ENCODE measurements at regions not wholly inside any gene's neighbourhood (a gene's known extent, or its start where the extent isn't known, plus 50 kb on each side); places are given as distances from the start of the nearest gene placed in this dataset.
A peak's percentile ranks its signal among the peaks of the same experiment; 100 is the strongest.

- H3K4me2 ChIP-seq (ENCODE audit: low read length, poor library complexity, severe bottlenecking), result no peak overlapping the region
- no peak overlapping the region for H3K9ac ChIP-seq (ENCODE audit: low read length)
- H3K23ac ChIP-seq (ENCODE audit: low read length in 2 of 2), result no peak overlapping the region
- H3K36me3 ChIP-seq (ENCODE audit: control insufficient read depth in 1 of 2, insufficient read depth in 2 of 2, low read depth in 1 of 2, low read length in 2 of 2), result no peaks in the 10 kb centered on the region
- no peak overlapping the region for H2BK120ac ChIP-seq (ENCODE audit: low read depth, low read length)
- H4K8ac ChIP-seq (ENCODE audit: low read length), result no peak overlapping the region
- no peak overlapping the region for H4K91ac ChIP-seq (ENCODE audit: low read length)
- H2BK5ac ChIP-seq (ENCODE audit: low read depth, low read length, poor library complexity, severe bottlenecking), result no peak overlapping the region
- no peaks in the 10 kb centered on the region for H3K79me1 ChIP-seq (replicated peaks; ENCODE audit: low read length, poor library complexity, severe bottlenecking)
- H2BK15ac ChIP-seq (ENCODE audit: low read depth, poor library complexity, severe bottlenecking), result no peak overlapping the region
- no peak overlapping the region for H3K18ac ChIP-seq (ENCODE audit: low read depth in 1 of 2, low read length in 2 of 2)
- no peak overlapping the region for H3K4ac ChIP-seq (ENCODE audit: low read depth in 1 of 2, low read length in 2 of 2)
- no peak overlapping the region for H3K4me3 ChIP-seq (ENCODE audit: insufficient read depth in 1 of 2, low read depth in 1 of 2, low read length in 2 of 2)
- 95% methylated on average over 2 of the region's 2 CpGs for WGBS
- no peak for DNase-seq
- H3K27me3 ChIP-seq (ENCODE audit: control insufficient read depth in 1 of 2, insufficient read depth in 1 of 2, low read length in 2 of 2), result no peaks in the 10 kb centered on the region
- no peaks in the 10 kb centered on the region for H3K9me3 ChIP-seq (ENCODE audit: control insufficient read depth, low read length)
- no peak overlapping the region for H2AFZ ChIP-seq (ENCODE audit: low read depth, low read length)
- H3K27ac ChIP-seq (ENCODE audit: low read length, poor library complexity, severe bottlenecking), result no peak overlapping the region
- H2AK5ac ChIP-seq (ENCODE audit: low read length, severe bottlenecking), result no peak overlapping the region
- no peak overlapping the region for H2BK12ac ChIP-seq (ENCODE audit: low read length in 2 of 2)
- no peak overlapping the region for H3K14ac ChIP-seq (ENCODE audit: low read length in 2 of 2)
- no peaks in the 10 kb centered on the region for H3K4me1 ChIP-seq (ENCODE audit: control insufficient read depth, insufficient read depth, low read depth, low read length)
These were observed 307.1 kb upstream of the PIK3C3 start for GRCh38 chr18:41647914-41648313.

GRCh38 chr18:41646915-41647620 lies 308.0 kb upstream of the PIK3C3 start:
- H3K23ac ChIP-seq (ENCODE audit: low read length in 2 of 2), result no peak overlapping the region
- H2BK12ac ChIP-seq (ENCODE audit: low read length in 2 of 2), result no peak overlapping the region
- no peak overlapping the region for H3K27ac ChIP-seq (ENCODE audit: low read length, poor library complexity, severe bottlenecking)
- H2BK5ac ChIP-seq (ENCODE audit: low read depth, low read length, poor library complexity, severe bottlenecking), result no peak overlapping the region
- no peak overlapping the region for H3K4me2 ChIP-seq (ENCODE audit: low read length, poor library complexity, severe bottlenecking)
- H4K8ac ChIP-seq (ENCODE audit: low read length), result no peak overlapping the region
- H3K4me3 ChIP-seq (ENCODE audit: insufficient read depth in 1 of 2, low read depth in 1 of 2, low read length in 2 of 2), result no peak overlapping the region
- no peak overlapping the region for H2AFZ ChIP-seq (ENCODE audit: low read depth, low read length)
- H3K36me3 ChIP-seq (ENCODE audit: control insufficient read depth in 1 of 2, insufficient read depth in 2 of 2, low read depth in 1 of 2, low read length in 2 of 2), result no peaks in the 10 kb centered on the region
- H2BK15ac ChIP-seq (ENCODE audit: low read depth, poor library complexity, severe bottlenecking), result no peak overlapping the region
- no peaks in the 10 kb centered on the region for H3K9me3 ChIP-seq (ENCODE audit: control insufficient read depth, low read length)
- H3K18ac ChIP-seq (ENCODE audit: low read depth in 1 of 2, low read length in 2 of 2), result peak overlapping the region in 1 of 2 experiments; percentile 66
- H3K9ac ChIP-seq (ENCODE audit: low read length), result no peak overlapping the region
- H3K79me1 ChIP-seq (replicated peaks; ENCODE audit: low read length, poor library complexity, severe bottlenecking), result no peaks in the 10 kb centered on the region
- no peak overlapping the region for H4K91ac ChIP-seq (ENCODE audit: low read length)
- H3K4me1 ChIP-seq (ENCODE audit: control insufficient read depth, insufficient read depth, low read depth, low read length), result no peaks in the 10 kb centered on the region
- no peak overlapping the region for H2BK120ac ChIP-seq (ENCODE audit: low read depth, low read length)
- H3K4ac ChIP-seq (ENCODE audit: low read depth in 1 of 2, low read length in 2 of 2), result no peak overlapping the region
- no peak overlapping the region for H3K14ac ChIP-seq (ENCODE audit: low read length in 2 of 2)
- no peak overlapping the region for H2AK5ac ChIP-seq (ENCODE audit: low read length, severe bottlenecking)
- H3K27me3 ChIP-seq (ENCODE audit: control insufficient read depth in 1 of 2, insufficient read depth in 1 of 2, low read length in 2 of 2), result no peaks in the 10 kb centered on the region
- WGBS, result 76% methylated on average over 8 of the region's 11 CpGs
- peak; percentile 16 for DNase-seq

- no peaks in the 10 kb centered on the region for H3K27me3 ChIP-seq (ENCODE audit: control insufficient read depth in 1 of 2, insufficient read depth in 1 of 2, low read length in 2 of 2)
- H3K23ac ChIP-seq (ENCODE audit: low read length in 2 of 2), result no peak overlapping the region
- no peaks in the 10 kb centered on the region for H3K9me3 ChIP-seq (ENCODE audit: control insufficient read depth, low read length)
- no peak overlapping the region for H3K4me2 ChIP-seq (ENCODE audit: low read length, poor library complexity, severe bottlenecking)
- H3K36me3 ChIP-seq (ENCODE audit: control insufficient read depth in 1 of 2, insufficient read depth in 2 of 2, low read depth in 1 of 2, low read length in 2 of 2), result no peaks in the 10 kb centered on the region
- no peak overlapping the region for H3K27ac ChIP-seq (ENCODE audit: low read length, poor library complexity, severe bottlenecking)
- no peak overlapping the region for H4K8ac ChIP-seq (ENCODE audit: low read length)
- H3K18ac ChIP-seq (ENCODE audit: low read depth in 1 of 2, low read length in 2 of 2), result no peak overlapping the region
- WGBS, result 80% methylated on average over 1 of the region's 1 CpG
- H3K4me1 ChIP-seq (ENCODE audit: control insufficient read depth, insufficient read depth, low read depth, low read length), result no peaks in the 10 kb centered on the region
- no peak overlapping the region for H2BK15ac ChIP-seq (ENCODE audit: low read depth, poor library complexity, severe bottlenecking)
- no peak overlapping the region for H2AFZ ChIP-seq (ENCODE audit: low read depth, low read length)
- H3K4ac ChIP-seq (ENCODE audit: low read depth in 1 of 2, low read length in 2 of 2), result no peak overlapping the region
- H3K4me3 ChIP-seq (ENCODE audit: insufficient read depth in 1 of 2, low read depth in 1 of 2, low read length in 2 of 2), result no peak overlapping the region
- no peak overlapping the region for H4K91ac ChIP-seq (ENCODE audit: low read length)
- H2AK5ac ChIP-seq (ENCODE audit: low read length, severe bottlenecking), result no peak overlapping the region
- H3K79me1 ChIP-seq (replicated peaks; ENCODE audit: low read length, poor library complexity, severe bottlenecking), result no peaks in the 10 kb centered on the region
- H2BK120ac ChIP-seq (ENCODE audit: low read depth, low read length), result no peak overlapping the region
- H3K9ac ChIP-seq (ENCODE audit: low read length), result no peak overlapping the region
- H2BK5ac ChIP-seq (ENCODE audit: low read depth, low read length, poor library complexity, severe bottlenecking), result no peak overlapping the region
- H3K14ac ChIP-seq (ENCODE audit: low read length in 2 of 2), result no peak overlapping the region
- no peak overlapping the region for H2BK12ac ChIP-seq (ENCODE audit: low read length in 2 of 2)
- no peak for DNase-seq
These were observed 309.3 kb upstream of the PIK3C3 start for GRCh38 chr18:41645589-41646360.

GRCh38 chr18:41644466-41644865 lies 310.6 kb upstream of the PIK3C3 start:
- Histone ChIP-seq H2AK5ac (ENCODE audit: low read length, severe bottlenecking) (no peak overlapping the region), H2BK5ac (ENCODE audit: low read depth, low read length, poor library complexity, severe bottlenecking) (no peak overlapping the region), H2AFZ (ENCODE audit: low read depth, low read length) (no peak overlapping the region), H3K4ac (ENCODE audit: low read depth in 1 of 2, low read length in 2 of 2) (no peak overlapping the region), H3K4me3 (ENCODE audit: insufficient read depth in 1 of 2, low read depth in 1 of 2, low read length in 2 of 2) (no peak overlapping the region), H3K9ac (ENCODE audit: low read length) (no peak overlapping the region), H3K27ac (ENCODE audit: low read length, poor library complexity, severe bottlenecking) (no peak overlapping the region), H3K18ac (ENCODE audit: low read depth in 1 of 2, low read length in 2 of 2) (no peak overlapping the region), H4K8ac (ENCODE audit: low read length) (no peak overlapping the region), H3K27me3 (ENCODE audit: control insufficient read depth in 1 of 2, insufficient read depth in 1 of 2, low read length in 2 of 2) (no peaks in the 10 kb centered on the region), H2BK15ac (ENCODE audit: low read depth, poor library complexity, severe bottlenecking) (no peak overlapping the region), H4K91ac (ENCODE audit: low read length) (no peak overlapping the region), H2BK12ac (ENCODE audit: low read length in 2 of 2) (no peak overlapping the region), H3K14ac (ENCODE audit: low read length in 2 of 2) (no peak overlapping the region), H3K4me1 (ENCODE audit: control insufficient read depth, insufficient read depth, low read depth, low read length) (no peaks in the 10 kb centered on the region), H3K9me3 (ENCODE audit: control insufficient read depth, low read length) (no peaks in the 10 kb centered on the region), H2BK120ac (ENCODE audit: low read depth, low read length) (no peak overlapping the region), H3K23ac (ENCODE audit: low read length in 2 of 2) (no peak overlapping the region), H3K36me3 (ENCODE audit: control insufficient read depth in 1 of 2, insufficient read depth in 2 of 2, low read depth in 1 of 2, low read length in 2 of 2) (no peaks in the 10 kb centered on the region), H3K79me1 (replicated peaks; ENCODE audit: low read length, poor library complexity, severe bottlenecking) (no peaks in the 10 kb centered on the region), H3K4me2 (ENCODE audit: low read length, poor library complexity, severe bottlenecking) (no peak overlapping the region)
- WGBS, result 85% methylated on average over 1 of the region's 1 CpG
- no peak for DNase-seq
